Uterus (tissue), 3 donors: ENCODE measurements at regions not wholly inside any gene's neighbourhood (a gene's known extent, or its start where the extent isn't known, plus 50 kb on each side); places are given as distances from the start of the nearest gene placed in this dataset.
A peak's percentile ranks its signal among the peaks of the same experiment; 100 is the strongest.

Experiments
- DNase-seq, 2 donors: peaks; one replicate each; pipeline ENCODE4 v3.0.0-alpha.2; 2019 to 2020
- H3K27ac ChIP-seq, 2 donors: fragments of 200-600 bp; sonication (generic); 1 replicate in 1 of 2; 2 replicates in 1 of 2; pipeline ENCODE4 v1.5.1; 2016 to 2018
- H3K27me3 ChIP-seq, 2 donors: fragments of 200-600 bp; sonication (generic); one replicate each; pipeline ENCODE4 v1.5.1; 2018 to 2019; ENCODE audit warnings: control low read depth in 1 of 2
- H3K36me3 ChIP-seq, 2 donors: fragments of 200-600 bp; sonication (generic); one replicate each; pipeline ENCODE4 v1.5.1; 2019; ENCODE audit warnings: control low read depth in 1 of 2
- H3K4me1 ChIP-seq, 2 donors: fragments of 200-600 bp; sonication (generic); one replicate each; pipeline ENCODE4 v1.5.1; 2018 to 2019; ENCODE audit warnings: control low read depth in 1 of 2
- H3K4me3 ChIP-seq, 2 donors: fragments of 200-600 bp; sonication (generic); 1 replicate in 1 of 2; 2 replicates in 1 of 2; pipeline ENCODE4 v1.5.1; 2018 to 2019; ENCODE audit warnings: mild to moderate bottlenecking in 1 of 2
- H3K9me3 ChIP-seq, 2 donors: fragments of 200-600 bp; sonication (generic); one replicate each; pipeline ENCODE4 v1.5.1; 2019; ENCODE audit warnings: control low read depth in 1 of 2
- POLR2A ChIP-seq, 2 donors: fragments of 450-650 bp; IDR thresholded peaks; one replicate each; pipeline ENCODE4 v1.6.1; 2016; ENCODE audit warnings: antibody characterized with exemption in 2 of 2, mild to moderate bottlenecking in 1 of 2, moderate library complexity in 1 of 2
- intact Hi-C: fragments of 100-400 bp; cut with DNase I; formaldehyde crosslinking; loops from one replicate; pipeline ENCODE4 v1.15.1; 2023; ENCODE audit warnings: low total_unique reads
- TF ChIP-seq, protein P1 (sequence below), 4 experiments: fragments of 200-600 bp in 2 of 4; fragments of 450-650 bp in 2 of 4; sonication (generic) in 2 of 4; IDR thresholded peaks; one replicate each; pipeline ENCODE4 v1.5.1; 2016 to 2019; ENCODE audit warnings: antibody characterized with exemption in 4 of 4, mild to moderate bottlenecking in 2 of 4, moderate library complexity in 1 of 4
- donor health status: DM: yes; HTN: yes; CAD: no.

DNA sequence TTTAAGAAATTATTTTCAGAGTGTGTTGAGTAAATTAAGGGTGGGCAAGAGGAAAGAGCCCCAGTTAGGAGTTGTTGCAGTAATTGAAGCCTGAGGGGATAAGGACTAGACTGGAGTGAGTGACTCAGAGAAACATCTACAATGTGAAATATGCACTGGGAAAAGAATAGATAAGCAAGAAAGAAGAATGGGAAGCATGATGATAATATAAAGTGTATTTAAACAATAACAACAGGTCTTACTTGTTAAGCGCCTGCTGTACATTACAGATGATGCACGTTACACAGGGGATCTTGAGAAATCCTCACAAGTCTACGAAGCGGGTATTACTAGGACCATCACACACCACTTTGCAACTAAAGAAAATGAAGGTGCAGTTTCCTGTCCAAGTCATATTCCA is 73.6 kb upstream of the STK17B start:
- H3K27ac ChIP-seq: no peak overlapping the region
- TF ChIP-seq POLR2A (IDR thresholded peaks at IDR 0.05): no peak
- TF ChIP-seq, protein P1, sequence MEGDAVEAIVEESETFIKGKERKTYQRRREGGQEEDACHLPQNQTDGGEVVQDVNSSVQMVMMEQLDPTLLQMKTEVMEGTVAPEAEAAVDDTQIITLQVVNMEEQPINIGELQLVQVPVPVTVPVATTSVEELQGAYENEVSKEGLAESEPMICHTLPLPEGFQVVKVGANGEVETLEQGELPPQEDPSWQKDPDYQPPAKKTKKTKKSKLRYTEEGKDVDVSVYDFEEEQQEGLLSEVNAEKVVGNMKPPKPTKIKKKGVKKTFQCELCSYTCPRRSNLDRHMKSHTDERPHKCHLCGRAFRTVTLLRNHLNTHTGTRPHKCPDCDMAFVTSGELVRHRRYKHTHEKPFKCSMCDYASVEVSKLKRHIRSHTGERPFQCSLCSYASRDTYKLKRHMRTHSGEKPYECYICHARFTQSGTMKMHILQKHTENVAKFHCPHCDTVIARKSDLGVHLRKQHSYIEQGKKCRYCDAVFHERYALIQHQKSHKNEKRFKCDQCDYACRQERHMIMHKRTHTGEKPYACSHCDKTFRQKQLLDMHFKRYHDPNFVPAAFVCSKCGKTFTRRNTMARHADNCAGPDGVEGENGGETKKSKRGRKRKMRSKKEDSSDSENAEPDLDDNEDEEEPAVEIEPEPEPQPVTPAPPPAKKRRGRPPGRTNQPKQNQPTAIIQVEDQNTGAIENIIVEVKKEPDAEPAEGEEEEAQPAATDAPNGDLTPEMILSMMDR (IDR thresholded peaks at IDR 0.05): no peak
- H3K4me3 ChIP-seq: no peak overlapping the region
- H3K4me1 ChIP-seq: no peaks in the 10 kb centered on the region
- no peak for DNase-seq
- no peaks in the 10 kb centered on the region for H3K27me3 ChIP-seq
- intact Hi-C loops: no loop called here
- H3K9me3 ChIP-seq: no peaks in the 10 kb centered on the region
- no peaks in the 10 kb centered on the region for H3K36me3 ChIP-seq

DNA sequence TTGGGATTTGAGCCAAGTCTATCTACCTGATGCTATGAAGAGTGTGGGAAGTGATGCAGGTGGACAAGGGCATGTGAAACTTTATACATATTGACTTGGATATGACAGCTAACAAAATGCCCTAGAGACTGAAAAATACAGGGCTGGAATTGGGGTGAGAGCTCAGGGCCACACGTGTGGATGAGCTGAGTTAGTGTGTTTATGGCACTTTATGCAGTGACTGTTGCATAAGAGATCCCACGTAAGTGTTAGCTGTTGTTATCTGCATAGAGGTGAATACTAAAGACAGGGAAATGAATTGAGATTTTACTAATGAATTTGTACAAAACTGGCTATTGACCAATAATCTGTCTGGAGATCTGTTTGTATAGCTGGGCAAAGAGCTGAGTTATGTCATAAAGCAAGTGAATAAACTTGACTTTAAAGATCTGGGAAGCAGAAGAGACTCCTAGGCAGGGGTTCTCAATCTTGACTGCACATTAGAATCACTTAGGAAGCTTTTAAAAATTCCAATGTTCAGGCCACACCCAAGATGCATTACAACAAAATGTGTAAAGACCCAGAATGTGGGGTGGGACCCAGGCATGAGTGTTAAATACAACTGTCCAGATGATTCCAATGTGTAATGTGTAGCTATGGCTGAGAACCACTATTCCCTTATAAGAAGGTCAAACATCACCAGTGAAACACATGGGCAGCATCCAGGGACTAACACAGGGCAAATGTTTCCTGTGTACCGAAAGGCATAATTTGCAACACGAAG is 74.2 kb upstream of the STK17B start:
- Histone ChIP-seq H3K4me1 (no peaks in the 10 kb centered on the region), H3K36me3 (no peaks in the 10 kb centered on the region), H3K27ac (no peak overlapping the region), H3K4me3 (no peak overlapping the region), H3K9me3 (no peaks in the 10 kb centered on the region), H3K27me3 (no peaks in the 10 kb centered on the region)
- intact Hi-C loops: no loop called here
- TF ChIP-seq, protein P1 (IDR thresholded peaks at IDR 0.05): no peak
- TF ChIP-seq POLR2A (IDR thresholded peaks at IDR 0.05): no peak
- no peak for DNase-seq

GRCh38 chr2:196247114-196247975 is 76.0 kb upstream of the STK17B start:
- TF ChIP-seq, protein P1 (IDR thresholded peaks at IDR 0.05): no peak
- TF ChIP-seq POLR2A (IDR thresholded peaks at IDR 0.05): no peak
- intact Hi-C loops: no loop called here

DNA sequence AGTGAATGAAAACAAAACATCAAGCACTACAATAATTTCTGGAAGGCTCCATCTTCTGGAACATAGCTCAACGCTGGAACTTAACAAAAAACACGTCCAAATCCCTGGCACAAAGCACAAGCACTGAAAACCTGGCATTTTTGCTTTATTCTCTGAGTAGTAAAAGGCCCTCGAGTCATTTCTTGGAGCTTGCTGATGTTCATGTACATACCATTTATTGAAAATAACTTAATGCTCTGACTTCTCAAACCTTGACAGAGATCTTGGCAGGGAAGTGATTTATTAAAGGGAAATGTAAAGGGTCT is 76.5 kb upstream of the STK17B start:
- Histone ChIP-seq H3K4me3 (no peak overlapping the region), H3K27ac (peak overlapping the region in 1 of 2 donors; percentile 26), H3K9me3 (no peaks in the 10 kb centered on the region), H3K36me3 (no peaks in the 10 kb centered on the region), H3K4me1 (no peaks in the 10 kb centered on the region), H3K27me3 (no peaks in the 10 kb centered on the region)
- TF ChIP-seq, protein P1 (IDR thresholded peaks at IDR 0.05): no peak
- no peak for TF ChIP-seq POLR2A (IDR thresholded peaks at IDR 0.05)
- intact Hi-C loops: no loop called here
- DNase-seq: no peak

More at GRCh38 chr2:196247114-196247975, 76.0 kb upstream of the STK17B start:
- Histone ChIP-seq H3K9me3 (no peaks in the 10 kb centered on the region), H3K27me3 (no peaks in the 10 kb centered on the region), H3K4me1 (no peaks in the 10 kb centered on the region), H3K27ac (peak overlapping the region in 1 of 2 donors; percentile 26), H3K4me3 (no peak overlapping the region), H3K36me3 (no peaks in the 10 kb centered on the region)
- DNase-seq: no peak

DNA sequence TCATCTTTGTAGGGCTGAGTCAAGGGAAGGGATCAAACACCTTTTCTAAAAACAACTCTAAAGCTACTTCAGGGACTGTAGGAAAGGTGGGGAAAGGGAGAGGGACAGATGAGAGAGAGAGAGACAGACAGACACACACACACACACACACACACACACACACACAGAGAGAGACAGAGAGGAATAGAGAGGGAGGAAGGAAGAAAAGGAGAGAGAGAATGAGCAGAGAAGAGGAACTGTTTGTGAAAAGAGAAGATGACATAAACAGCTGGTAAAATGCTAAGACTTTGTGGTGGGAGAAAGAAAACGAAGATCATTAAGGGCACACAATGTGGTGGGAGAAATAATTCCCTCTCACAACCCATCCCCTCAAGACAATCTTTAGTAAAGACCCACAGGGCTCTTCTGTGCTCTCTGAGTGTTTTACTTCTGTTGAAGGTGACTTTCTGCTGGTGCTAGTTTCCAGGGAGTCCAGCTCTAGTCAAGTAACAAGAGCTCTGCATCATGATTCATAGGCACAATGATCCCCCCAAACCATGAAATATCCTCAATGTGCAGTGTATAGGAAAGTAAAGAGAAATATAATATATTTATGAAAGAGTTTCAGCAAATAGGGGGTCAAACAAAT is 77.2 kb upstream of the STK17B start:
- Histone ChIP-seq H3K4me1 (no peaks in the 10 kb centered on the region), H3K27me3 (no peaks in the 10 kb centered on the region), H3K9me3 (no peaks in the 10 kb centered on the region), H3K36me3 (no peaks in the 10 kb centered on the region), H3K27ac (no peak overlapping the region), H3K4me3 (no peak overlapping the region)
- TF ChIP-seq, protein P1 (IDR thresholded peaks at IDR 0.05): no peak
- no peak for TF ChIP-seq POLR2A (IDR thresholded peaks at IDR 0.05)
- no peak for DNase-seq
- intact Hi-C loops: no loop called here
